ENCODE measurements at regions not wholly inside any gene's neighbourhood (a gene's known extent, or its start where the extent isn't known, plus 50 kb on each side); places are given as distances from the start of the nearest gene placed in this dataset.

GRCh38 chr4:125538670-125539069, 223.9 kb downstream of the FAT4 start:
- TF ChIP-seq CTCF (IDR thresholded peaks at IDR 0.05; ENCODE audit: low read depth, low read length), result no peak
- no peak for TF ChIP-seq EZH2phosphoT487 (IDR thresholded peaks at IDR 0.05; ENCODE audit: low read depth)
